ENCODE measurements at regions not wholly inside any gene's neighbourhood (a gene's known extent, or its start where the extent isn't known, plus 50 kb on each side); places are given as distances from the start of the nearest gene placed in this dataset.

DNA sequence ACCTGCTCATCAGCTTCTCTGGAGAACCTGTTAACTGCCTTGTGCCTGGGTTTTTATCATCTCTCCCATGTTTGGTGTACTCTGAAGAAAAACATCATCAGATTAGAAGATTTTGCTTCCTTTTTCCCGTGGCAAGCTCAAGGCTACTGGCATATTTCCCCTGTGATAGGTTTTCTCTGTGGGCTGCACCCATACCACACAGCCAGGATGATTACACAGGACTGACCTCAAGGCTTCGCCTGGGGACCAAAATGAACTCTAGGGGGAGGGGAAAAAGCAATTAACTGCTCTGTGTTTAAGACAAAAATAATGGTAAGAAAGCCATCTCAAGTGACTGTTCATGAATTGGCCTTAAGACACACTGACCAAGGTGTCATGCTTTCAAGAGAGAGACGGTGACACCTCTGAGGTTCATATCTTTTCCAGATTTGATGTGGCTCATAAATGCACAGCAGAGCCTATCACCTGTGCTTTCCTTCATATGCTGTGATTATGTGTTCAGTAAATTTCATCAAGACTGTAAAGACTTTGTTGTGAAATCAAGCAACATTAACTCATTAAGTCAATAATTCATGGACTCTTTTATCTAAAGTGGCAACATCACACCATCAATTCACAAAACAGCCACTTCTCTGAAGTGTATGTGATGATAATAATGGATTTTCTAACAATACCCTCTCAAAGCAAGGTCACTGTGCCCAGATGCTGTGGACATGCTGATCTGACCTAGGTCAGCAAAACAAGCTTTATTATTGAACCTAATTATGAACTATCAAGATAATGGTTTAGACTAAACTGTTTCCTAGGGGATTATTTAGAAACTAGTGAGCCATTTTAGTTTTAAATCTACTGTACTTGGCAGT is 427.9 kb downstream of the WDR72 start:
- TF ChIP-seq, protein P1, sequence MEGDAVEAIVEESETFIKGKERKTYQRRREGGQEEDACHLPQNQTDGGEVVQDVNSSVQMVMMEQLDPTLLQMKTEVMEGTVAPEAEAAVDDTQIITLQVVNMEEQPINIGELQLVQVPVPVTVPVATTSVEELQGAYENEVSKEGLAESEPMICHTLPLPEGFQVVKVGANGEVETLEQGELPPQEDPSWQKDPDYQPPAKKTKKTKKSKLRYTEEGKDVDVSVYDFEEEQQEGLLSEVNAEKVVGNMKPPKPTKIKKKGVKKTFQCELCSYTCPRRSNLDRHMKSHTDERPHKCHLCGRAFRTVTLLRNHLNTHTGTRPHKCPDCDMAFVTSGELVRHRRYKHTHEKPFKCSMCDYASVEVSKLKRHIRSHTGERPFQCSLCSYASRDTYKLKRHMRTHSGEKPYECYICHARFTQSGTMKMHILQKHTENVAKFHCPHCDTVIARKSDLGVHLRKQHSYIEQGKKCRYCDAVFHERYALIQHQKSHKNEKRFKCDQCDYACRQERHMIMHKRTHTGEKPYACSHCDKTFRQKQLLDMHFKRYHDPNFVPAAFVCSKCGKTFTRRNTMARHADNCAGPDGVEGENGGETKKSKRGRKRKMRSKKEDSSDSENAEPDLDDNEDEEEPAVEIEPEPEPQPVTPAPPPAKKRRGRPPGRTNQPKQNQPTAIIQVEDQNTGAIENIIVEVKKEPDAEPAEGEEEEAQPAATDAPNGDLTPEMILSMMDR (IDR thresholded peaks at IDR 0.05): no peak
- TF ChIP-seq EZH2phosphoT487 (IDR thresholded peaks at IDR 0.05): no peak
